H1 (cell line): ENCODE measurements at regions not wholly inside any gene's neighbourhood (a gene's known extent, or its start where the extent isn't known, plus 50 kb on each side); places are given as distances from the start of the nearest gene placed in this dataset.
A peak's percentile ranks its signal among the peaks of the same experiment; 100 is the strongest.

Experiments
- CTCF ChIA-PET: fragments of 300-600 bp; sonication (Branson Sonifier 250); formaldehyde crosslinking; loops from one replicate; lab custom pipeline; 2021; ENCODE audit not compliant: partially characterized antibody; lab: Charles Lee
- POLR2A ChIA-PET: fragments of 300-600 bp; sonication (Branson Sonifier 250); formaldehyde crosslinking; loops from one replicate; lab custom pipeline; 2021; ENCODE audit warnings: inconsistent platforms; ENCODE audit not compliant: partially characterized antibody; lab: Charles Lee
- DNase-seq, 2 experiments: peaks; one replicate each; pipeline versions ENCODE4 v3.0.0 to v3.0.0-alpha.2; 2010 to 2022; ENCODE audit warnings: low spot score in 2 of 2, low read depth in 1 of 2, mixed read lengths in 1 of 2
- FAIRE-seq: peaks from 2 replicates; lab custom pipeline; 2011; peaks lifted over from hg19 to GRCh38; lab: Jason Lieb, UNC
- H2AFZ ChIP-seq: 2 replicates; pipeline ENCODE4 v1.8.1; 2012; ENCODE audit warnings: low read length, inconsistent platforms
- H2AK5ac ChIP-seq: 2 replicates; pipeline ENCODE4 v1.6.1; 2013; ENCODE audit warnings: low read depth, low read length
- H2BK120ac ChIP-seq: replicated peaks from 2 replicates; pipeline ENCODE3; 2013; ENCODE audit warnings: low read depth, low read length, inconsistent platforms
- H2BK12ac ChIP-seq: 2 replicates; pipeline ENCODE4 v1.6.1; 2013; ENCODE audit warnings: low read depth, low read length
- H2BK15ac ChIP-seq: 2 replicates; pipeline ENCODE4 v1.6.1; 2013; ENCODE audit warnings: low read length
- H2BK20ac ChIP-seq: 2 replicates; pipeline ENCODE4 v1.6.1; 2013; ENCODE audit warnings: low read length
- H2BK5ac ChIP-seq: 2 replicates; pipeline ENCODE4 v1.6.1; 2013; ENCODE audit warnings: low read depth, low read length
- H3K14ac ChIP-seq: 2 replicates; pipeline ENCODE4 v1.6.1; 2013; ENCODE audit warnings: inconsistent platforms; ENCODE audit not compliant: insufficient read length
- H3K18ac ChIP-seq: 2 replicates; pipeline ENCODE4 v1.6.1; 2013; ENCODE audit warnings: low read length; ENCODE audit errors: extremely low read depth
- H3K23ac ChIP-seq: 2 replicates; pipeline ENCODE4 v1.6.1; 2013; ENCODE audit warnings: inconsistent platforms; ENCODE audit not compliant: insufficient read length
- H3K23me2 ChIP-seq: 2 replicates; pipeline ENCODE4 v1.6.1; 2013; ENCODE audit warnings: low read depth, low read length
- H3K27ac ChIP-seq: 2 replicates; pipeline ENCODE4 v1.6.1; 2011; ENCODE audit warnings: low read depth, low read length, inconsistent platforms
- H3K27me3 ChIP-seq, 4 experiments: replicated peaks in 1 of 4; 1 replicate in 1 of 4; 2 replicates in 3 of 4; pipeline versions ENCODE4 v1.6.1 to v1.8.1; 2011 to 2013; ENCODE audit warnings: low read length in 3 of 4, mild to moderate bottlenecking in 3 of 4, inconsistent platforms in 2 of 4, mixed read lengths in 2 of 4, moderate library complexity in 1 of 4; ENCODE audit not compliant: control insufficient read depth in 3 of 4, insufficient read depth in 3 of 4; ENCODE audit errors: extremely low read depth in 1 of 4
- H3K36me3 ChIP-seq, 4 experiments: 2 replicates each; pipeline versions ENCODE4 v1.6.1 to v1.8.1; 2011 to 2013; ENCODE audit warnings: mild to moderate bottlenecking in 4 of 4, low read length in 3 of 4, moderate library complexity in 2 of 4, control low read depth in 1 of 4, inconsistent platforms in 1 of 4; ENCODE audit not compliant: insufficient read depth in 4 of 4, control insufficient read depth in 2 of 4
- H3K4ac ChIP-seq: replicated peaks from 2 replicates; pipeline ENCODE3; 2013; ENCODE audit warnings: low read length, low read depth, mixed read lengths, inconsistent platforms; ENCODE audit not compliant: insufficient read length
- H3K4me1 ChIP-seq, 4 experiments: replicated peaks in 1 of 4; 1 replicate in 1 of 4; 2 replicates in 3 of 4; pipeline versions ENCODE4 v1.6.1 to v1.8.1; 2011 to 2013; ENCODE audit warnings: low read length in 3 of 4, inconsistent platforms in 2 of 4, mixed read lengths in 1 of 4; ENCODE audit not compliant: insufficient read depth in 4 of 4, control insufficient read depth in 3 of 4
- H3K4me2 ChIP-seq, 2 experiments: 2 replicates each; pipeline versions ENCODE4 v1.6.1 to v1.8.1; 2011 to 2013; ENCODE audit warnings: low read depth in 2 of 2, low read length in 2 of 2, control low read depth in 1 of 2, inconsistent platforms in 1 of 2, mild to moderate bottlenecking in 1 of 2; ENCODE audit not compliant: insufficient read depth in 1 of 2
- H3K4me3 ChIP-seq, 4 experiments: fragments of 200-600, 300-600 bp in 1 of 4; sonication (generic), shearing (Covaris generic), sonication (Bioruptor Twin) in 1 of 4; 2 replicates each; pipeline versions ENCODE4 v1.5.1 to v1.8.1; 2011 to 2016; ENCODE audit warnings: low read length in 4 of 4, low read depth in 3 of 4, control low read depth in 2 of 4, inconsistent platforms in 2 of 4, mild to moderate bottlenecking in 2 of 4, mixed read lengths in 1 of 4, moderate library complexity in 1 of 4; ENCODE audit not compliant: insufficient read depth in 2 of 4; ENCODE audit errors: extremely low read depth in 1 of 4
- H3K56ac ChIP-seq: replicated peaks from 2 replicates; pipeline ENCODE3; 2013; ENCODE audit warnings: low read depth, mild to moderate bottlenecking, mixed read lengths, low read length, inconsistent platforms; ENCODE audit not compliant: insufficient read length
- H3K79me1 ChIP-seq: 2 replicates; pipeline ENCODE4 v1.6.1; 2013; ENCODE audit warnings: low read depth, low read length, control low read depth
- H3K79me2 ChIP-seq, 2 experiments: 2 replicates each; pipeline versions ENCODE4 v1.6.1 to v1.8.1; 2012 to 2013; ENCODE audit warnings: low read length in 2 of 2, mild to moderate bottlenecking in 2 of 2, inconsistent platforms in 1 of 2; ENCODE audit not compliant: insufficient read depth in 2 of 2, control insufficient read depth in 1 of 2
- H3K9ac ChIP-seq, 4 experiments: replicated peaks in 1 of 4; 1 replicate in 1 of 4; 2 replicates in 3 of 4; pipeline versions ENCODE4 v1.6.1 to v1.8.1; 2011 to 2013; ENCODE audit warnings: low read depth in 3 of 4, low read length in 3 of 4, control low read depth in 2 of 4, mild to moderate bottlenecking in 2 of 4, moderate library complexity in 2 of 4, inconsistent platforms in 1 of 4; ENCODE audit errors: extremely low read depth in 1 of 4
- H3K9me3 ChIP-seq, 2 experiments: 2 replicates each; pipeline versions ENCODE4 v1.6.1 to v1.8.1; 2012 to 2013; ENCODE audit warnings: mild to moderate bottlenecking in 2 of 2, moderate library complexity in 2 of 2, control low read depth in 1 of 2, inconsistent platforms in 1 of 2, low read depth in 1 of 2, low read length in 1 of 2, mixed read lengths in 1 of 2; ENCODE audit not compliant: insufficient read depth in 2 of 2
- H4K20me1 ChIP-seq, 2 experiments: replicated peaks in 1 of 2; 2 replicates each; pipeline versions ENCODE3 to v1.8.1; 2011 to 2013; ENCODE audit warnings: inconsistent platforms in 2 of 2, low read length in 2 of 2, mild to moderate bottlenecking in 1 of 2; ENCODE audit not compliant: insufficient read depth in 2 of 2, control insufficient read depth in 1 of 2
- H4K5ac ChIP-seq: 2 replicates; pipeline ENCODE4 v1.6.1; 2013; ENCODE audit warnings: low read length, low read depth, mixed read lengths, inconsistent platforms; ENCODE audit not compliant: insufficient read length
- H4K8ac ChIP-seq: 2 replicates; pipeline ENCODE4 v1.8.0; 2013; ENCODE audit warnings: mild to moderate bottlenecking, moderate library complexity, low read length, inconsistent platforms; ENCODE audit not compliant: insufficient read depth; ENCODE audit errors: extremely low read depth
- H4K91ac ChIP-seq: replicated peaks from 2 replicates; pipeline ENCODE3; 2013; ENCODE audit warnings: low read length, mixed read lengths, inconsistent platforms; ENCODE audit not compliant: insufficient read length
- BCL11A ChIP-seq, 2 experiments: IDR thresholded peaks; one replicate each; pipeline ENCODE4 v1.6.1; 2011; ENCODE audit warnings: low read depth in 2 of 2, low read length in 2 of 2, mild to moderate bottlenecking in 2 of 2
- CHD2 ChIP-seq: IDR thresholded peaks from 2 replicates; pipeline ENCODE4 v1.6.1; 2012; ENCODE audit warnings: low read length, improper control_type of control experiment
- CTBP2 ChIP-seq: IDR thresholded peaks from 2 replicates; pipeline ENCODE4 v1.7.0; 2011; ENCODE audit warnings: borderline replicate concordance, mild to moderate bottlenecking, moderate library complexity, mixed read lengths, low read length; ENCODE audit not compliant: insufficient read depth, insufficient read length
- EZH2 ChIP-seq: fragments of 200-600 bp; sonication (generic); IDR thresholded peaks from 2 replicates; pipeline ENCODE4 v1.7.1; 2012; ENCODE audit warnings: low read depth, mild to moderate bottlenecking, moderate library complexity, low read length, inconsistent platforms; ENCODE audit not compliant: severe bottlenecking
- FOSL1 ChIP-seq: IDR thresholded peaks from 2 replicates; pipeline ENCODE4 v1.6.1; 2011; ENCODE audit warnings: mild to moderate bottlenecking, low read depth, low read length, moderate library complexity; ENCODE audit not compliant: insufficient read depth
- HDAC6 ChIP-seq: IDR thresholded peaks from one replicate; pipeline ENCODE4 v1.7.1; 2012; ENCODE audit warnings: low read depth, mild to moderate bottlenecking, inconsistent platforms, low read length, moderate library complexity
- KDM5A ChIP-seq: fragments of 200-600 bp; IDR thresholded peaks from 2 replicates; pipeline ENCODE4 v1.7.1; 2012; ENCODE audit warnings: mild to moderate bottlenecking, low read length, inconsistent platforms, mixed read lengths
- POU5F1 ChIP-seq: IDR thresholded peaks from 2 replicates; pipeline ENCODE4 v1.6.1; 2011; ENCODE audit warnings: low read depth, mild to moderate bottlenecking, low read length, moderate library complexity
- RBBP5 ChIP-seq: IDR thresholded peaks from 2 replicates; pipeline ENCODE4 v1.7.1; 2012; ENCODE audit warnings: low read depth, mild to moderate bottlenecking, inconsistent platforms, low read length, moderate library complexity, borderline replicate concordance
- RFX5 ChIP-seq: IDR thresholded peaks from 2 replicates; pipeline ENCODE4 v1.6.1; 2011; ENCODE audit warnings: low read depth, low read length, improper control_type of control experiment, borderline replicate concordance
- SIN3A ChIP-seq, 2 experiments: IDR thresholded peaks in 1 of 2; conservative IDR thresholded peaks in 1 of 2; 2 replicates each; pipeline ENCODE4 v1.6.1; 2011 to 2012; ENCODE audit warnings: low read length in 2 of 2, improper control_type of control experiment in 1 of 2, low read depth in 1 of 2, mild to moderate bottlenecking in 1 of 2
- SUZ12 ChIP-seq: fragments of 200-600 bp; sonication (generic); IDR thresholded peaks from 2 replicates; pipeline ENCODE4 v1.6.1; 2012; ENCODE audit warnings: mild to moderate bottlenecking, inconsistent platforms, low read length, moderate library complexity, mixed read lengths
- WGBS, 2 experiments: shearing (Covaris generic) in 1 of 2; methylation state at CpG; one replicate each; pipeline versions ENCODE4 v1.1.6 to v1.1.7; 2013 to 2015; ENCODE audit warnings: low lambda C conversion rate in 2 of 2, mixed read lengths in 2 of 2, inconsistent platforms in 1 of 2, low coverage in 1 of 2, missing lambda C conversion rate in 1 of 2; ENCODE audit not compliant: insufficient replicate concordance in 2 of 2, insufficient coverage in 1 of 2, insufficient read length in 1 of 2; ENCODE audit errors: extremely low coverage in 1 of 2, missing lambda C conversion rate in 1 of 2; 5-methylcytosine and 5-hydroxymethylcytosine counted together

- Histone ChIP-seq H3K18ac (no peak overlapping the region), H3K9ac (no peak overlapping the region), H3K4me3 (no peak overlapping the region), H4K91ac (peak overlapping the region; percentile 2), H3K27me3 (no peaks in the 10 kb centered on the region), H3K23ac (no peak overlapping the region), H3K56ac (no peak overlapping the region), H2AFZ (no peak overlapping the region), H2BK15ac (no peak overlapping the region), H3K36me3 (no peaks in the 10 kb centered on the region), H2BK5ac (no peak overlapping the region), H3K79me1 (no peaks in the 10 kb centered on the region), H3K4ac (no peak overlapping the region), H3K23me2 (no peaks in the 10 kb centered on the region), H3K79me2 (no peaks in the 10 kb centered on the region), H3K14ac (no peak overlapping the region), H2BK20ac (no peak overlapping the region), H3K27ac (no peak overlapping the region), H3K4me1 (peaks cover 0 to 4% (median under 1%) of the 10 kb centered on the region in 4 experiments; a peak in 3 of 7 replicates), H2BK120ac (peak overlapping the region; percentile 4), H2AK5ac (no peak overlapping the region), H3K9me3 (peaks cover 0 to 2% of the 10 kb centered on the region in 2 experiments; a peak in 1 of 4 replicates), H4K20me1 (no peaks in the 10 kb centered on the region), H3K4me2 (no peak overlapping the region), H4K8ac (no peak overlapping the region), H4K5ac (no peak overlapping the region), H2BK12ac (no peak overlapping the region; the same call in 1 of the 2 replicates)
- CTCF ChIA-PET = interaction anchor here (1.4 kb wide), 1 partner anchor 22 kb away, joined by 3 read pairs; no protein-coding TSS in a partner anchor
- no peak for DNase-seq
- no peak for FAIRE-seq
- 88% methylated on average over 1 of the region's 1 CpG; no CpG with 5 or more reads in 1 of the 2 experiments for WGBS, 2 experiments
- POLR2A ChIA-PET = no interaction called here
- TF ChIP-seq POU5F1 (no peak), RFX5 (no peak), HDAC6 (no peak), EZH2 (no peak), FOSL1 (no peak), SIN3A (conservative IDR thresholded peaks at IDR 0.05 in 1 of 2, IDR thresholded peaks at IDR 0.05 in 1 of 2; ENCODE audit: low read depth in 1 of 2, low read length in 2 of 2) (no peak), CHD2 (no peak), SUZ12 (no peak), KDM5A (no peak), CTBP2 (no peak), BCL11A (IDR thresholded peaks at IDR 0.05; ENCODE audit: low read depth in 2 of 2, low read length in 2 of 2) (no peak), RBBP5 (no peak)
These were observed 161.6 kb upstream of the FBXL17 start for GRCh38 chr5:108543486-108543885.
